ENCODE measurements at regions not wholly inside any gene's neighbourhood (a gene's known extent, or its start where the extent isn't known, plus 50 kb on each side); places are given as distances from the start of the nearest gene placed in this dataset.

DNA sequence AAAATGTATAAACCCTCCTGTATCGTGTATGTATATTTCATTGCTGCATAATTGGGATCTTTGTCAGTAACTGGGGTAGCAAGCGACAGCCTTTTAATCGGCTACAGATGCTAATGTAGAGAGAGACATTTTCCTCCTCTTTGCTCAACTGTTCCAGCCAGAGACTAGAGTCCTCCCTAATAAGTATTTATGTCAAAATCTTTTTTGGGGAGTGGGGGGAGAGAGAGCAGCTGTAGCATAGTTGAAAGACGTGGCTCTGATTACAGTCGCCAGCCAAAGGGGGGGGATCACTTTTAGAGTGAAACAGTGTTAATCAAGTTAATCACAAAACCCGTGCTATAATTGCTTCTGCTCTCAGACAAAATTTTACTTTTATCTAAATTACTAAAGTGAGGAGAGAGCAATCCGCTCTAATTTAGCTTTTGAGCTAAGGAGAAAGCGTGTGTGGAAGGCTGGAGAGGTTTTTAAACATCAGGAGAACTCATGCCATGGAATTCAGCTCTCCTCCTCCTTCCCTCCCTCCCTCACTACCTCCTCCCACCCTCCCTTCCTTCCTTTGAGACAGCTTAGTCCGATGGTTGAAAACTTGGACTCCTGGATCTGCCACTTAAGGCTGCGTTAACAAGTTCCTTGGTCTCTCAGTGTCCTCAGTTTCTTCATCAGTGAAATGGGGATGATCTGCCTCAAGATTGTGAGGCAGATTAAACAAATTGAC lies 87.3 kb upstream of the ZNF618 start:
- no peak for FAIRE-seq

DNA sequence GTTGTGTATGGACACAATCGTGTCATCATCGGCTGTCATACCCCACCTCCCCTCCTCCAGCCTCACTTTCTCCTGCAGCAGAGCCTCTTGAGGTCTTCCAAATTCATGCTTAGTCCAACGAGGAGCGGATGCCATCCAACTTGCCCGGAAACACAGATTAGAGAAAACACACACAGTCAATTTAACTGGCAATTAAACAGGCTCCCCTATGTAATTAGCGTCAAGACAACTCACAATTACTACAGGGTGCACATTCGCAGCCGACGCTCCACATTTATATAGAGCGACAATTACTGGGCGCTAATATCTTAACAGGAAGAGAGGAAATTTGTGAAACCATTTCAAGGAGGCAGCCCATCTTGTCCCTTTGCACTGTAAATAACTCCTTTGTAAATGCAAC lies 86.0 kb upstream of the ZNF618 start:
- FAIRE-seq = no peak

- no peak for FAIRE-seq
These were observed 82.6 kb upstream of the ZNF618 start for GRCh38 chr9:113793558-113793957.

- no peak for FAIRE-seq
These were observed 81.4 kb upstream of the ZNF618 start for GRCh38 chr9:113794721-113795120.

- no peak for FAIRE-seq
These were observed 80.2 kb upstream of the ZNF618 start for GRCh38 chr9:113795811-113796392.

- no peak for FAIRE-seq
These were observed 79.3 kb upstream of the ZNF618 start for GRCh38 chr9:113796646-113797426.

GRCh38 chr9:113798062-113799030 lies 77.8 kb upstream of the ZNF618 start:
- no peak for FAIRE-seq

GRCh38 chr9:113800276-113800675 lies 75.8 kb upstream of the ZNF618 start:
- no peak for FAIRE-seq

DNA sequence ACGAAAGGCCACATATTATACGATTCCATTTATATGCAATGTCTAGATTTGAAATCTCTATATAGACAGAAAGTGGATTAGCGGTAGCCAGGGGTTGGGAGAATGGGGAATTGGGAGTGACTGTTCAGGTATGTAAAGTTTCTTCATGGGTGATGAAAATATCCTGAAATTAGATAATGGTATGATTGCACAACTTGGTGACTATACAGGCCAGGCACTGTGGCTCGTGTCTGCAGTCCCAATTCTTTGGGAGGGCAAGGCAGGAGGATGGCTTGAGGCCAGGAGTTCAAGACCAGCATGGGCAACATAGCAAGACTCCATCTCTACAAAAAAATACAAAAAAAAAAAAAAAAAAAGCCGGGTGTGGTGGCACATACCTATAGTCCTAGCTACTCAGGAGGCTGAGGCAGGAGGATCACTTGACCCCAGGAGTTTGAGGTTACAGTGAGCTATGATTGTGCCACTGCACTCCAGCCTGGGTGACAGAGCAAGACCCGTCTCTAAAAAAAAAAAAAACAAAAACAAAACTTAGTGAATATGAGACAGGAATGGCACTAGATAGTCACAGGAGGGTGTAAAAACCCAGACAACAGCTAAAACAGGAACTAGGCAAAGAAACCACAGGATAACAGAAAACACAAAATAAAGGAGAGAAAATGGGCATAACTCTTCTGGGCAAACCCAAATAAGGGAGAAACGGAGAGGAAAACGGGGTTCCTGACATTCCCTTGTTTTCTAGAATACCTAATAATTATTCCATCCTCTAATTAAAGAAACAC lies 72.1 kb upstream of the ZNF618 start:
- FAIRE-seq = no peak

DNA sequence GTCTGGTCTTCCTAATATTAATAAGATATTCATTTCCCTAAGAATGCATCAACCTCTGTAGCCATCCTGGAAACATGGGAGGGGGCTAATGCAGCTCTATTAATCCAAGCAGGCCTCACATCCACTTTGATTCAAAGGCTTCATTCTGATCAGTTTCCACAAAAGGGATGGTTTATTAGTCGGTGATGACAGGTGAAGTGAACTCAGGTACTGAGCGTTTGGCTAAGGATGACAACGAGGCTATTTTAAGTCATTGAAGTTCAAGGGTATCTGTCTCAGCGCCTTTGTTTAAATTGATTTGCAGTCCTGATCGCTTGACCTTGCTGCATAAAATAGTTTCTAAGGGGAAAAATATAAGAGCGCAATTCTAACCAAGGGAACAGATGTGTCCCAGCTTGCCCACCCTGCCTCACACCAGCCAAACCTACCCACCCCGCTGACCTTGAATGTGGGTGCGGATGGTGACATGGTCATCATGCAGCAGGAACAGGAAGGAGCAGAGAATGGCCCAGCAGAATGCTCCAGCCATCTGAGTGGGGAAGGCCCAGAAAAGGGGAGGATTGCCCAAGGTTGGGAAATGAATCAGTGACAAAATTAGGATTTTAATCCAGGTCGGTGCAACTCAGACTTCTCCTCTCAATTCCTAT lies 70.5 kb upstream of the ZNF618 start:
- FAIRE-seq = no peak

DNA sequence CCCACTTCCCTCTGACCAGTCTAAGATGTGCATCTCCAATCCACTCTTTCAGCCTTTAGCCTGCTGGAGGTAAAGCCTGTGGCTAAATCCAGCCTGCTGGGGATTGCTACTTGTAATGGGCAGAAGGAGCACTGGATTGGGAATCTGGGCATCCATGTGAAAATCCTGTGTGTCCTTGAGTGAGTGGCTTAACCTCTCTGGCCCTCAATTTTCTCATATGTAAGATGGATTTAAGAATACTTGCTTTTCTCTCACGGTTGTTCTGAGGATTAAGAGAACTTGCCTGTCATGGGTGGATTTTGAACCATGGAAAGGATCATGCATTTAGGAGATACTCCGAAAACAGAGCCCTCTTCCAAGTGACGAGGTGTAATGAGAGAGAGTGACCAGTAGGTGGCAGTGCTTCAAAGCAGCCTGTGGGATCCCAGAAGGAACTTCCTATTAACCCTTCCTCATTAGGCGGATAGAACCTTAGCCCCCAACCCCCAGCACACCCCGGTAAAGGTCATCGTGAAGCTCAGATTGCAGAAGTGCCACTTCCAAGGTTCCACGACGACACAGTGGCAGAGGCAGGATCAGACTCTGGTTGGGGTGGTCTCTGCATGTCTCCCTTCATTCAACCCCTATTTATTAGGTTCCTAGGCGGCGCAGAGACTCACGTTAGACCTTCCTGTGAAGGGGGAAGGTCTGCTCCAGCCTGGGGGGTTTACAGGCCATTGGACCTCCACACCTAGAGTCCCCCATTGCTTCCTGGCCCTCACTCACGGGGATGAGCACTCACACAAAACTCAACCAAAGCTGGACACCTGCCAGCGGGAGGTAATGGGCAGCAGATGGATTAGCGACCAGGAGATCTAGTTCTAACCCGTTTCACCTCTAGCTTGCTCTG lies 68.7 kb upstream of the ZNF618 start:
- FAIRE-seq = no peak

- FAIRE-seq = no peak
These were observed 67.4 kb upstream of the ZNF618 start for GRCh38 chr9:113808391-113809358.

DNA sequence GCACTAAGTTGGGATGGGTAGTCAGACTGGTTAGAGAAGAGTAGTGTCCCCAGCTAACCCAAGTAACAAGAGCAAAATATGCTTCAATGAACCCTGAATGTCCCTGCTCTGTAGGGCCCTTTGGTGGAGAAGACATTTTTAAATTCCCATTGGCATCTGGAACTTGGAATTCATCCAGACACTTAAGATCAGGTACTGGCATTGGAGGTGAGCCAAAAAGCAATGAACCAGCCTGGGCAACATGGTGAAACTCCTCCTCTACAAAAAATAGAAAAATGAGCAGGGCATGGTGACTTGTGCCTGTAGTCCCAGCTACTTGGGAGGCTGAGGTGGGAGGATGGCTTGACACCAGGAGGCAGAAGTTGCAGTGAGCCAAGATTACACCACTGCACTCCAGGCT lies 58.9 kb upstream of the ZNF618 start:
- FAIRE-seq = no peak

DNA sequence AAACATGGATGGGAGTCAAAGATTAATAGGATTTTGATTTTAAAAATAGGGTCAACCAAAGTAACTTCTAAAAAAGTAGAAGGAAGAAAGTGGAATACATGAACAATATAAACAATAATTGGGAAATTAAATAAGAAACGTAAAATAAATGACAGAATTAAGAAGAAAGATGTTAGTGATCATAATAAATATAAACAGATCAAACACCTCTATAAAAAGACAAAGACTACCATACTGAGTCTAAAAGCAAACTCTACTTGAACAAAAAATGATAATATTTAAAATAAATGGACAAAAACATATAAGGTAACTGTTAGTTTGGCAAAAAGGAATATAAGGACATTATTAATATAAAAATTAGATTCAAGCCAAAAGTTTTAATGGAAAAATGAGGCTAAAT lies 57.7 kb upstream of the ZNF618 start:
- FAIRE-seq = no peak

DNA sequence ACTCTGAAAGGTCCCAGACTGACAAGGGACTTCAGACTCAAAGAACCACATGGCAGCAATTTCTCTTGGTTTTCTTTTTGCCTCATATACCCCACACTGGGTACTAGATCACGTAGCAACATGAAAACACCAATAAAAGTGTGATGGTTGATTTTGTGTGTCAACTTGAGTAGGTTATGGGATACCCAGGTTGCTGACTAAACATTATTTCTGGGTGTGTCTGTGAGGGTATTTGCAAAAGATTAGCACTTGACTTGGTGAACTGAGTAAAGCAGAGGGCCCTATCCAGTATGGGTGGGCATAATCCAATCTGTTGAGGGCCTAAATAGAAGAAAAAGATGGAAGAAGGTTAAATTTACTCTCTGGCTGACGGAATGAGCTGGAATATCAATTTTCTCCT lies 53.8 kb upstream of the ZNF618 start:
- FAIRE-seq = no peak

DNA sequence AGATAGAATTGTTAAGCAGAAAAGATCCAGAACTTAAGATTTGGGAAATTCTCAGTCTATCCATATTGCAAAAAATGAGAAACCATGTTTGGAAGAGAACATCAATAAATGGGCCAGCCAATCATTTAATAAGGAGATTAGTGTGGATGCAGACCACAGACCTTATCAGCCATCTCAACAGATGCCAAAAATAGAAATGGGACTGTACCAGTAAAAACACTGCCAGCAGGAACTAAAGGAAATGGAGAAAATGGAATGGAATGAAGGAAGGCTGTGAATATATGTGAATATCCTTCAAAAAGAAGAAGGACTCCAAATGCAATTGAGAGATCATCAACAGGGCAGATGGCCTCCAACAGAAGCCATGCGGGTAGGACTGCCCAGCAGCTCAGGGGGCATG lies 52.7 kb upstream of the ZNF618 start:
- no peak for FAIRE-seq

All from endometrium (tissue), 2 donors.